Jurkat, Clone E6-1 (cell line): ENCODE measurements at regions not wholly inside any gene's neighbourhood (a gene's known extent, or its start where the extent isn't known, plus 50 kb on each side); places are given as distances from the start of the nearest gene placed in this dataset.

Experiments
- DNase-seq: peaks from one replicate; pipeline ENCODE4 v3.0.0-alpha.2; 2011; ENCODE audit warnings: low read depth, low spot score
- H3K4me3 ChIP-seq: 2 replicates; pipeline ENCODE4 v1.5.1; 2011; ENCODE audit warnings: mild to moderate bottlenecking, low read length, control low read depth, moderate library complexity

DNA sequence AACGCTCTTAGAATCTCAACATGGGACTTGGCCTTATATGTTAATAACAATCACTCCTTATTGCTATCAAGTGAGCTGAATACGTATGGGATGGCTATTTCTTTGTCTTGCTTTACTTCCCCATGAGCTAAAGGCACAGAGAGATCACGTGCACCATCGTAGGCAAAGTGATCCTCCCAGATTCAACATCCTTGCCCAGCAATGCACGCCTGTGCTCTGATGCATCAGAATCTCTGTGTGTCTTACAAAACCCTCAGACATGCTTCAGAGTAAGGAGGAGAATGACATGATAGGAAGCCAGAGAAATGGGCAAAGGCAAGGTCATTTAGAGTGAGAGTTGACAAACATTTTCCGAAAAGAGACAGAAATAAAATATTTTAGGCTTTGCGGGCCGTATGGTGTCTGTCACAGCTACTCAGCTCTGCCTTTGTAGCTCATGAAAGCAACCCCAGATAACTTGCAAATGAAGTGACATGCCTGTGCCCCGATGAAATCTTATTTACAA, 277.6 kb upstream of the CDH4 start:
- DNase-seq: no peak
- no peak overlapping the region for H3K4me3 ChIP-seq

DNA sequence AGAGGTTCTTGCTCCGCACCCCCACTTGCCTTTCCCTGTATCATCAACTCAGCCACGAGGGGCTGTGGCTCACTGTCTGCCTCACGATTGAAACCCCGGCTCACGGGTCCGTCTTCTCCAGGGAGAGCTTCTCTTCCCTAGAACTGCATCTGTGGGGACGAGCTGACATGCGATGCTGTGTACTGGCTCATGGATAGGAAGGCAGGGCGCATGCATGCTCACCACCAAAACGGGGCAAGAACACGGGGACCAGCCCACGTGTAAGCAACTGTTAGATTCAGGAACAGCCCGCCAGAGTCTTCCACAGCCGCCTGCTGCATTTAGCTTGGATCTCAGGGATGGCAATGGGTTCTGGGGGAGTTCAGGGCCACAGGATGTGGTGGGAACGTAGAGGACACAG, 275.9 kb upstream of the CDH4 start:
- no peak overlapping the region for H3K4me3 ChIP-seq
- no peak for DNase-seq

DNA sequence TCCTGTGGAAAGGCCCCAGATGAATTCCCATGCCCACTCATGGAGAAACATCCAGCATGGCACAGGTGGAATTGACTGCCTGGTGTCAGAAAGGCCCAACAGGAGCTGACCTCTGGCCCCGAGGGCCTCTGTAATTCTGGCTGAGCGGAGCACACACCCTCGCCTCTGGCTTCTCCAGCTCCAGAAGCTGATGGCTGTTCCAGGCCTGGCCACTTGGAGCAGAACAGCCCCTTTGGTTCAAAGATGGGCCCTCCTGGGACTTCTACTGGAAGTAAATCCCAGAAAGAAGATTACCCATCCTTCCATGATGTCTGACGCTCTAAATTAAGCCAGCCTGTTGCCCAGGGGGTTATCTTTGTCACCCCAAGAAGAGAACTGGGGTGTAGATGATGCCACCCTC, 275.1 kb upstream of the CDH4 start:
- no peak for DNase-seq
- no peak overlapping the region for H3K4me3 ChIP-seq

DNA sequence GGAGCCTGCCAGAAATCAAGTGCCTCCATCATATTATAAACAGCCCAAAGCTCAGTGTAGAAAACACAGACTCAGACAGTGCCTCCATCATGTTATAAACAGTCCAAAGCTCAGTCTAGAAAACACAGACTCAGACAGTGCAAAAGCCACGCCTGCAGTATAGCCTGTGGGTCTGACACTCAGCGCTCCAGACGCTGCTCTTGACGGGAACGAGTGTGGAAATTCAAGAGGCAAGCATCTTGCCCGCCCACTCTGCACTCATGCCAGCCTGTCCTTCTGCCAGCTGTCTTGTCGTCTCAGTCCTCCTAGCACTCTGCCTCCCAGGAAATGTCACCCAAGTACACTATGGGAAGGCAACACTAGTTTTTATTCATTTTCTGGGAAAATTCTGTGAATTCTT, 274.2 kb upstream of the CDH4 start:
- DNase-seq: no peak
- no peak overlapping the region for H3K4me3 ChIP-seq

DNA sequence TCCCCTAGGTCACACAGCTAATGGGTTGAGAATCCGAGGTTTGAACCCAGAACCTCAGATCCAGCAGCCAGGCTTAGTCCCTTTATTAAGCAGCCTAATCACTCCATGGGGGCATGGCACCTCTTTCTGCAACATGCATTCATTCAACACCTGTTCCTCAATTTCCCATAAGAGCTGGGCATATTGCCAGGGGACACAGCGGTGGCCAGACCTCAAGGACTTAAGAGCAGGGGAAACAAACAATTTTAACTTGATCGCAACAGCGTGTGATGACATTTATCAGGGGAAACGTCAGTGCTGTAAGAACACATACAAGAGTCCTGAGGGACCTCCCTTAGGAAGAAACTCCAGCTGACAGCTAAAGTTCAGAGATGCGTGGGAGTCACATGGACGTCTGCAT, 267.4 kb upstream of the CDH4 start:
- no peak for DNase-seq
- H3K4me3 ChIP-seq: no peak overlapping the region

DNA sequence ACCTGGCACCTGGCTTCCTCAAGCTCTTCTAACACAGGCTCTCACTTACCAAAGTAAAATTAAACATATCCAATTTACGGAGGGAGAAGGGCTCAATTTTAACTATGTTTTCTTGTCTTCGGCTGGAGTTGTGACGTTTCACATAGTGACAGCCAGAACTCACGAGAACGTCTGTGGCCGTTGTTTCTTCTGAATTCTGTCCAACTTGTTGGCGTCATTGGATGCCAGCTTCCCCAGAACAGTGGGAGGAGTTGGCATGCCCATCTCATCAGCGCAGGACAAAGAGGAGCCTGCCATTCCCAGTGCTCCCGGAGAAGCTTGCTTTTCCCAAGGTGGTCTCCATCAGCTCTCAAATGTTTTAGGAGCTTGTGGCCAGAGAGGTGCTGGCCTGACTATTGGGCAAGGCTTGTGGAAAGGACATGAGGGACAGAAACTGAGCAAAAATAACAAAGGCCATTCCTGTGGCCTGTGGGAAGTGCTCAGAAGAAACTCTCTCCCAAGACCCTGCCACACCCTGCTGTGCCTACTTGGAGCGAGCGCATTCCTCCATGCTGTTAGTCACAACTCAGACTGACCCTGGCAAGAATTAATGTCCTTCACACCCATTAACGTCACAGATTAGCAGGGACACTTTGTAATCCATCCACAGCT, 265.4 kb upstream of the CDH4 start:
- no peak overlapping the region for H3K4me3 ChIP-seq
- no peak for DNase-seq

DNA sequence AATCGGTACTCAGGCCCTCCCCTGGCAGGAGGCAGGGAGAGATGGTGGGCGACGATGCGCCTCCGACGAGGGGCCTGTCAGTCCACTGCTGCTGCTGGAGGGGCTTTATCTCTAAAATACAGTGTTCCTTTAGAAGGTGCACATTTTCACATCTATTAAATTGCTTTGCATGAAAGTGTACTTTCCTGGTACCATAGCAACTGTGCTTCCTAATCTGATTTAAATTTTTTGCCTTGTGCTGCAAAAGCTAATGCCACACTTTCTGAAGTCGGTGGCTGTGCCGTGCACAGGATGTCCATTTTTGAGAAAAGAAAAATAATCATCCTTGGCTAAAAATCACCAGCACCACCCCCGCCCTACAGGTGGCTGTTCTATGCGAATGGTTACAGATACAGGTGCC, 262.0 kb upstream of the CDH4 start:
- H3K4me3 ChIP-seq: no peak overlapping the region
- DNase-seq: no peak

DNA sequence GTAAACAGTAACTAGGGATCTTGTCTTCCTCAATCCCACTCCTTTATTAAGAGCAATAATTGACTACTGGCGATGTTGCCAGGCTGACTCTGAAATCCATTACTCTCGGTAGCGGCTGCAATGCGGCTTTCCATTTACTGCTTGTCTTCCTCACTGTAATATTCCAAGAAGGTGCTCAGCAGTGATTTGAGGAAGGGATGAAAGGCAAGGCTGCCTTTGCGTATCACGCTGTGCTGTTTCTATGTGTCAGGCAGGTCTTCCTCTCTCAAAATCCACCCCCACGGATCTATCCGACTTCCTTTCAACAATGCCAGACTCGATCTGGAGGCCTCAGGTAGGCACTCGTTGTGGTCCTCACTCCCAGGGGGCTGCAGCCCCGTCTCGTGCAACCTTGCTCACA, 261.4 kb upstream of the CDH4 start:
- no peak for DNase-seq
- H3K4me3 ChIP-seq: no peak overlapping the region

DNA sequence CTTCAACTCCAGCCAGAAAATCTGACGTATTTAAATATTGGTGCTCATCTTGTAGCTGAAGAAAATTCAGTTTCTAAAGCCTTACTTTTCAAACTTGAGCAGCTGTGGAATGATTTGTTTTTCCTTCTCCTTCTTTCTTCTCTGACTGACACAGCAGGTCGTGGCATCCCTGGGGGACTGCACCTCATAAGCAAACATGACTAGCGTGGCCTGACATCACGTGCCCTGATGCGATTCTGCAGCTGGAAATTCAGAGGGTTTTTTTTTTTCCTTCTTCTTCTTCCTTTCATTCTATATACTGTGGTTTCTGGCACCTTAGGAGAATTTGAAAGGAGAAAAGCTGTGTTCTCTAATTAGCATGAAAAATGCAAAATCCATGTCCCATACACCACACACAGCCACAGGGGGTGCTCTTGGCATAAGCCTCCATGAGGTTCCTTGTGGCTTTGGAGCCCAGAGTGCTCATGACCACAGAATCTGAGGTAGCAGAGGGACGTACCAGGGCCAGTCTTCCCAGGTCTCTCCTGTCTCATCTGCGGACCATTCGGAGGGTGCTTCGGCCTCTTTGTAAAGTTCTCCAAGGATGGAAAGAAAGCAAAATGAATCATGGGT, 258.5 kb upstream of the CDH4 start:
- no peak for DNase-seq
- no peak overlapping the region for H3K4me3 ChIP-seq

DNA sequence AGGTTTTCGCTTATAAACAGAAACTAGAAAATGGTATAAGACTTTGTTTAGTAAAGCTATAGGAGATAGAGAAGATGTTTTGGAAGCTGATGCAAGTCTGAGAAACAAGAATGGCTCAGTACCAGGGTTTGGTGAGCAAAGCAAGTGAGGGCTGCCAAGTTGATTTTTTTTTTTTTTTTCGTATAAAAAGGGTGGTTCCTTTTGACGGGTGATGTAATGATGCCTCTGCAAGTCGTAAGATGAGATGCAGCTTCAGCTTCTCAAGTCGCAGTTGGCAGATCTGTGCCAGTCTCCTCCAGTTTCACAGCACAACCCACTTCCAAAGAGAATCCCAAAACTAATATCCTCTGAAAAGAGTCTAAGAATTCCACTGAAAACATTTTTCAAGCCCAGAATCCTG, 252.8 kb upstream of the CDH4 start:
- no peak overlapping the region for H3K4me3 ChIP-seq
- no peak for DNase-seq

DNA sequence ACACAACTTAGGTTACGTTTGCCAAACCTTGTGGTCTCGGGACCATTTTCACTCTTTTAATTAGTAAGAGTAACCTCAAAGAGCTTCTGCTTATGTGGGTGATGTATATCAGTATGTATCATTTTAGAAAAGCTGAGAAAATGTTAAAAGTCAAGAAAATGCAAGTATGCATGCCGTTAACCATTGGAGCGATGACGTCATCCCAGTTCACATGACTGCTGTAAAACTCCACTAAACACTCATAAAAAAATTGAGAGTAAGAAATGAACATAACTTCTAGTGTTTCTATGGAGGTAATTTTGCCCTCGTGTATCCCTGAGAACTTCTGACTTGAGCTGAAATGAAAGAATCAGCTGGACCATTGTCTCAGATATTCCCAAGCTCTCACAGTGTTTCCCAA, 250.0 kb upstream of the CDH4 start:
- no peak overlapping the region for H3K4me3 ChIP-seq
- DNase-seq: no peak

DNA sequence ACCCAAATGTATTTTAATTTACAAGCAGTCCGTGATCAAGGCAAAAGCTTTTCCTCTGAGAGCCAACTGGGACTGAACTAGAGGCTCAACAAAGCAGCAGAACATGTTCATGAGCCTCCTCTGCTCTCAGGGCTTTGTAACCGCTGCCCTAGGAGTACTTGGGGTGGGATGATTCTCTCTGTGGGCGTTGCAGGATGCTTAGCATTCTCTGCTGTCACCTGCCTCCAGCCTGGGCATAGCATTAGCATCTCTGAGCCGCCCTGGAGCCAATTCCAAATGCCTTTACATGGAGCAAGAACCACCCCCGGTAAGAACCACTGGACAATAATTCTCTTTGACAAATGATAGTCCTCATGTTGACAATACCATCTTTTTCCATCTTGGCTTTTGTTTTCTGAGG, 237.6 kb upstream of the CDH4 start:
- no peak for DNase-seq
- H3K4me3 ChIP-seq: no peak overlapping the region

DNA sequence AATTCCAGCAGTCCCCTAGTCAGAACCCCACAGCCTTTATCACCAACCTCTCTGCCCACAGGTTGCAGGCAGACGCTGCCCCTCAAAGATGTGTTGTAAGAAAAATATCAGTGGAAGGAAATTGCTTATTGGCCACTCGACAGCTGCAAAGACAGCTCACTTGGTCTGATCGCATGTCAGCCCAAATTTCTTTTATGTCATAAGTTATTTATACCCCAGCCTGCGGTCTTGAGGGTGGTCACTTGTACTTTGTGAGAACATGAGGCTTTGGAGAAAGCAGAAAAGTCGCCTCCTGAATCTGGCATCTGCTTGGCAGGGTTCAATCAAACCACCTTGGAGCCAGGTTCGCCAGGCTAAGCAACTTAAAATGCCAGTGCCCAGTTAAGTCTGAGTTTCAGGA, 236.5 kb upstream of the CDH4 start:
- no peak overlapping the region for H3K4me3 ChIP-seq
- no peak for DNase-seq

DNA sequence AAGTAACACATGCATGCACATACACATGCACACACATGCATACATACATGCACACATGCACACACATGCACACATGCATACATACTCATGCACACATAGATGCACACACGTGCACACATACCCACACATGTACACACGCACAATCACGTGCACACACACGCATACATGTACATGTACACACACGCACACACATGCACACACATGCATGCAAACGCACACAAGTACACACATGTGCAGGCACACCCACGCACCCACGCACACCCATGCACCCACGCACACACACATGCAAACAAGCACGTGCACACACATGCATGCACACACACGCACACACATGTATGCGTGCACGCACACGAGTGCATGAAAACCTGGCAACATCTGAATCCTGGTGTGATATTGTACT, 232.7 kb upstream of the CDH4 start:
- no peak for DNase-seq
- no peak overlapping the region for H3K4me3 ChIP-seq

DNA sequence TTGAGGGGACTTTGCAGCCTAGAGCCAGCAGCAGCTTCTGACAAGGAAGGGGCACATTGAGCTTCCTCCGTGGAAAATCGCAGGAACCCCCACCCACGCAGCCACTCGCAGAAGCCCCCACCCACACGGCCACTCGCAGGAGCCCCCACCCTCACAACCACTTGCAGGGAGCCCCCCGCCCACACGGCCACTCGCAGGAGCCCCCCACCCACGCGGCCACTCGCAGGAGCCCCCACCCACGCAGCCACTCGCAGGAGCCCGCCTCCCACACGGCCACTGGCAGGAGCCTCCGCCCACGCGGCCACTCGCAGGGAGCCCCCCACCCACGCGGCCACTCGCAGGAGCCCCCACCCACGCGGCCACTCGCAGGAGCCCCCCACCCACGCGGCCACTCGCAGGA, 228.4 kb upstream of the CDH4 start:
- H3K4me3 ChIP-seq: no peak overlapping the region
- no peak for DNase-seq

DNA sequence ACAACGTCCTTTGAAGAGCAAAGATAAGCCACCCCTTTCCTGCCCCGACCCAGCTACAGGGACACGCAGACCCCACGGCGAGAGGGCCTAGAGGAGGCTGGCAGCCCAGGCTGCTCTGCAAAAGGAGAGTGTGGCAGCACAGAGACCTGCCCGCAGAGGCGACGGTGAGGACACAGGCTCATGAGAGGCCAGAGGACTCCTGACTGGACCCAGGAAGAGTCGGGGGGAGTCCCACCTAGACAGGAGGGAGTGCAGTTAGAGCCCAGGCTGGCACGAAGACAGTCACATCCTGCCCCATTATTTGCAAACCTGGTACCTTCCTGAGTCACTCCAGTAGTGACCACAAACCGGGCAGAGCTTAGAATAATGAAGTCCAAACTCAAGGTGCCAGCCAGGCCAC, 227.7 kb upstream of the CDH4 start:
- H3K4me3 ChIP-seq: no peak overlapping the region
- no peak for DNase-seq

DNA sequence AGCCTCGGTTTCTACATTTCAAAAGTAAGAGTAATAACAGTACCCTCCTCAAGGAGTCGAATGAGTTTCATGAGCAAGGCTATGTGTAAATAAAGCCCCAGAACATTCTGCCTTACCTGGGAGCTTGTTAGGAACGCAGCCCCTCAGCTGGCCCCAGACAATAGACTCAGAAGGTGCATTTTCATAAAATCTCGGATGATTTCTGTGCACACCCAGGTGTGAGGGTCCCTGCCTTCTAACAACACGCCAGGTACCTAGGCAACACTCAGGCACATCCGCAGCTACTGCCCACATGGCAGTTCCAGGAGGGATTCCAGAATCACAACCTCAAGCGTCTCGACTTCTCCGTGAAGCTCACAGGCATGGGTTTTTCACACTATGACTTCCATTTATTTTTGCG, 226.5 kb upstream of the CDH4 start:
- no peak for DNase-seq
- no peak overlapping the region for H3K4me3 ChIP-seq

DNA sequence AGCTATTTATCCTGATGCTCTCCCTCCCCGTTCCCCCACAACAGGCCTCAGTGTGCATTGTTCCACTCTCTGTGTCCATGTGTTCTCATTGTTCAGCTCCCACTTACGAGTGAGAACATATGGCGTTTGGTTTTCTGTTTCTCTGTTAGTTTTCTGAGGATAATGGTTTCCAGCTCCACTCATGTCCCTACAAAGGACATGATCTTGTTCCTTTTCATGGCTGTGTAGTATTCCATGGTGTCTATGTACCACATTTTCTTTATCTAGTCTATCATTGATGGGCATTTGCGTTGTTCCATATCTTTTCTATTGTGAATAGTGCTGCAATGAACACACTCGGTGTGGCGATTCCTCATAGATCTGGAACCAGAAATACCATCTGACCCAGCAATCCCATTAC, 225.9 kb upstream of the CDH4 start:
- H3K4me3 ChIP-seq: no peak overlapping the region
- no peak for DNase-seq

DNA sequence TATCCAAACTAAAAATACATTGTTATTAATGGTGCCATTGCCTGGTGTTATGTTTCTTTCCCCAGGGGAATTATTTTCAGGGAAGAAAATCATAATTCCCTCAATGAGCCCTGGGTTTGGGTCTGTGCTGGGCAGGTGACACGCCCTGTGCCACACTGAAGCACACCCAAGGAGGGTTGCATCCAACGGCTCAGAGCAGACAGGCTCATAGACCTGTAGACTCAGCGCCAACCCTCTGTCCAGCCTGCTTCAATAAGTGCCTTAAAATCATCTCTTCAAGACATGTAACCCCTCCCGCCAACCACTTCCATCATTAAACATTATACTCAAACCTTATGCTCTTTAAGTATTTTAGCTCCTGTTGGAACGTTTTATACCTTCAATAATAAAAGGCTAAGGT, 225.3 kb upstream of the CDH4 start:
- H3K4me3 ChIP-seq: no peak overlapping the region
- no peak for DNase-seq

DNA sequence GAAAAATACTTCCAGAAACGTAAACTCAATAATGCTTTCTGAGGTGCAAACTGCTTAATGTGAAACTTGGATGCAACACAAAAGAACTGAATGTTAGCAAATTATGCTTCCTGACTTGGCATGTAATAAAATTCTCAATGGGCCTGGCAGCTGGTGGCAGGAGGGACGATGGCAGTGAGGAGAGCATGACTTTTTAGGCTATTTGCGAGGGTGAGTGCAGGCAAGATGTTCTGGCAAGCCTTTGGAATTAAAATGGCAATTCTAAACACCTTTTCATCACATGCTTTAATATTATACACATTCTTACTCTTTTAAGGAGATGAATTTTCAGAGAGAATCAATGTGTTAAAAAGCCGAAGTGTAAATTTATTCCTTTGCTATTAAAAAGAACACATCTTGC, 224.8 kb upstream of the CDH4 start:
- DNase-seq: no peak
- H3K4me3 ChIP-seq: no peak overlapping the region

DNA sequence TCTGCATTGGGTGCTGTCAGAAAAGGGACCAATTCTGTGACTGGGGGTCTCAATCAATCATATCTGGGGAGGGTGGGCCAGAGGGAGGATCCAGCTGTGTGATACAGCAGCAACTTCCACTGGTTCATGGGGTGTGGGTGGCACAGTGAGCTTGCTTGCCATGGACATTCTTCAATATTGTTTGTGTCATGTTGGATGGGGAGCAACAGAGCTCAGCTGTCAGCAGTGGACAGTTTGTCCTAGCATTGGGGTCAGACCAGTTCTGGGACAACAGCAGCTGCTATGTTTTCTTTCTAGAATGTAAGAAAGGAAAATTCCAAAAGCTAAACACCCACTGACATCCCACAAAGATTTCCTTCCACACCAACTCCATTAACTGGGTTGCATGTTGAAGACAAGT, 221.9 kb upstream of the CDH4 start:
- no peak overlapping the region for H3K4me3 ChIP-seq
- no peak for DNase-seq
